Liver (tissue), 2 donors: ENCODE measurements at regions not wholly inside any gene's neighbourhood (a gene's known extent, or its start where the extent isn't known, plus 50 kb on each side); places are given as distances from the start of the nearest gene placed in this dataset.

ENCODE experiments used
- JUND ChIP-seq, 2 donors: IDR thresholded peaks; 2 replicates each; pipeline ENCODE4 v1.6.1; 2016; ENCODE audit warnings: antibody characterized with exemption in 2 of 2
- NR2F2 ChIP-seq: IDR thresholded peaks from 2 replicates; pipeline ENCODE4 v1.6.1; 2016; ENCODE audit warnings: antibody characterized with exemption
- RAD21 ChIP-seq, 2 donors: IDR thresholded peaks; 2 replicates each; pipeline ENCODE4 v1.6.1; 2016; ENCODE audit warnings: antibody characterized with exemption in 2 of 2, mild to moderate bottlenecking in 2 of 2
- YY1 ChIP-seq: IDR thresholded peaks from 2 replicates; pipeline ENCODE4 v1.6.1; 2016; ENCODE audit warnings: antibody characterized with exemption, mild to moderate bottlenecking
- donor health status: healthy.

GRCh38 chr12:46486588-46486987 lies 114.0 kb upstream of the SLC38A2 start:
- TF ChIP-seq RAD21 (IDR thresholded peaks at IDR 0.05) (no peak), NR2F2 (no peak), YY1 (no peak), JUND (IDR thresholded peaks at IDR 0.05) (no peak)
